GM21367 (cell line): ENCODE measurements at regions not wholly inside any gene's neighbourhood (a gene's known extent, or its start where the extent isn't known, plus 50 kb on each side); places are given as distances from the start of the nearest gene placed in this dataset.
A peak's percentile ranks its signal among the peaks of the same experiment; 100 is the strongest.
"Not testable (repeated sequence)": the region's sequence is repeated elsewhere in the genome, so short reads cannot be mapped to it uniquely, and the experiment has no call there.

Experiments used
- ATAC-seq: cut with Tn5 transposase; IDR thresholded peaks from one replicate; pipeline ENCODE4 v1.9.1; 2021; ENCODE audit not compliant: unreplicated experiment

- ATAC-seq = no peak
Observed at GRCh38 chr10:78654047-78654590, 414.6 kb upstream of the ZMIZ1 start.

- no peak for ATAC-seq
Observed at GRCh38 chr10:78655979-78656378, 412.8 kb upstream of the ZMIZ1 start.

GRCh38 chr10:78656417-78657162 is 412.2 kb upstream of the ZMIZ1 start:
- no peak for ATAC-seq

- no peak for ATAC-seq
Observed at GRCh38 chr10:78657163-78657861, 411.5 kb upstream of the ZMIZ1 start.

- ATAC-seq = no peak
Observed at GRCh38 chr10:78657862-78658165, 411.0 kb upstream of the ZMIZ1 start.

- peak; percentile 74 for ATAC-seq
Observed at GRCh38 chr10:78658645-78659597, 409.8 kb upstream of the ZMIZ1 start.

- no peak for ATAC-seq
Observed at GRCh38 chr10:78659598-78659967, 409.2 kb upstream of the ZMIZ1 start.

- no peak for ATAC-seq
Observed at GRCh38 chr10:78660446-78661106, 408.2 kb upstream of the ZMIZ1 start.

- no peak for ATAC-seq
Observed at GRCh38 chr10:78663721-78664120, 405.0 kb upstream of the ZMIZ1 start.

GRCh38 chr10:78664929-78665553 is 403.7 kb upstream of the ZMIZ1 start:
- ATAC-seq = no peak

GRCh38 chr10:78672918-78673317 is 395.8 kb upstream of the ZMIZ1 start:
- no peak for ATAC-seq

- not testable (repeated sequence) for ATAC-seq
Observed at GRCh38 chr10:78681141-78681540, 387.6 kb upstream of the ZMIZ1 start.

GRCh38 chr10:78681986-78682385 is 386.8 kb upstream of the ZMIZ1 start:
- ATAC-seq = not testable (repeated sequence)

GRCh38 chr10:78684947-78685346 is 383.8 kb upstream of the ZMIZ1 start:
- ATAC-seq = no peak

- ATAC-seq = no peak
Observed at GRCh38 chr10:78685466-78686103, 383.2 kb upstream of the ZMIZ1 start.

GRCh38 chr10:78686444-78687060 is 382.2 kb upstream of the ZMIZ1 start:
- no peak for ATAC-seq

GRCh38 chr10:78687626-78688025 is 381.1 kb upstream of the ZMIZ1 start:
- no peak for ATAC-seq

- no peak for ATAC-seq
Observed at GRCh38 chr10:78688230-78688900, 380.4 kb upstream of the ZMIZ1 start.
